WTC11 (cell line): ENCODE measurements at regions not wholly inside any gene's neighbourhood (a gene's known extent, or its start where the extent isn't known, plus 50 kb on each side); places are given as distances from the start of the nearest gene placed in this dataset.

Experiments
- ATF2 ChIP-seq: sonication (generic); formaldehyde crosslinking; IDR thresholded peaks from 2 replicates; pipeline ENCODE4 v1.8.1; 2022; ENCODE audit warnings: low read depth, missing genetic modification reagents, borderline replicate concordance
- CREB1 ChIP-seq: sonication (generic); formaldehyde crosslinking; IDR thresholded peaks from 2 replicates; pipeline ENCODE4 v1.8.0; 2023; ENCODE audit warnings: mild to moderate bottlenecking, missing genetic modification reagents
- CTCF ChIP-seq: fragments of 200-600 bp; IDR thresholded peaks from 2 replicates; pipeline ENCODE4 v1.8.0; 2022; ENCODE audit warnings: antibody characterized with exemption
- E2F4 ChIP-seq: sonication (generic); formaldehyde crosslinking; IDR thresholded peaks from 2 replicates; pipeline ENCODE4 v1.8.1; 2022; ENCODE audit warnings: low read depth, mild to moderate bottlenecking, moderate library complexity, missing genetic modification reagents, borderline replicate concordance
- ESRRA ChIP-seq: sonication (generic); formaldehyde crosslinking; IDR thresholded peaks from 2 replicates; pipeline ENCODE4 v1.8.1; 2022; ENCODE audit warnings: mild to moderate bottlenecking, missing genetic modification reagents, borderline replicate concordance
- HMGA2 ChIP-seq: fragments of 250-450 bp; sonication (Bioruptor Pico); IDR thresholded peaks from 2 replicates; pipeline ENCODE4 v1.4.0; 2021; ENCODE audit warnings: mild to moderate bottlenecking, moderate library complexity
- HMGXB4 ChIP-seq: sonication (generic); formaldehyde crosslinking; IDR thresholded peaks from 2 replicates; pipeline ENCODE4 v1.8.1; 2023; ENCODE audit warnings: mild to moderate bottlenecking, moderate library complexity, missing genetic modification reagents
- JUN ChIP-seq: sonication (generic); formaldehyde crosslinking; IDR thresholded peaks from 2 replicates; pipeline ENCODE4 v1.8.0; 2023; ENCODE audit warnings: mild to moderate bottlenecking, missing genetic modification reagents
- NR3C1 ChIP-seq: sonication (generic); formaldehyde crosslinking; conservative IDR thresholded peaks from 2 replicates; pipeline ENCODE4 v1.8.1; 2023; ENCODE audit warnings: low read depth, mild to moderate bottlenecking, missing genetic modification reagents
- PREB ChIP-seq: sonication (generic); formaldehyde crosslinking; IDR thresholded peaks from 2 replicates; pipeline ENCODE4 v1.8.1; 2022; ENCODE audit warnings: mild to moderate bottlenecking, missing genetic modification reagents, moderate library complexity, borderline replicate concordance
- RORB ChIP-seq: fragments of 250-450 bp; sonication (Bioruptor Pico); IDR thresholded peaks from 2 replicates; pipeline ENCODE4 v1.9.0; 2021; ENCODE audit warnings: mild to moderate bottlenecking
- SP1 ChIP-seq: sonication (generic); formaldehyde crosslinking; conservative IDR thresholded peaks from 2 replicates; pipeline ENCODE4 v1.8.1; 2022; ENCODE audit warnings: missing genetic modification reagents
- TCF7 ChIP-seq: sonication (generic); formaldehyde crosslinking; IDR thresholded peaks from 2 replicates; pipeline ENCODE4 v1.8.0; 2022; ENCODE audit warnings: mild to moderate bottlenecking, low read depth, missing genetic modification reagents, moderate library complexity
- ZNF121 ChIP-seq: sonication (generic); formaldehyde crosslinking; IDR thresholded peaks from 2 replicates; pipeline ENCODE4 v1.8.0; 2023; ENCODE audit warnings: missing genetic modification reagents

- TF ChIP-seq CTCF (no peak), HMGA2 (CRISPR knock-in tag) (no peak), SP1 (no peak), E2F4 (CRISPR knock-in tag) (no peak), TCF7 (CRISPR knock-in tag) (no peak), ZNF121 (no peak), RORB (no peak), CREB1 (CRISPR knock-in tag) (no peak), NR3C1 (CRISPR knock-in tag) (no peak), ATF2 (CRISPR knock-in tag) (no peak), PREB (CRISPR knock-in tag) (no peak), HMGXB4 (CRISPR knock-in tag) (no peak), JUN (CRISPR knock-in tag) (no peak), ESRRA (no peak)
Observed at GRCh38 chr13:26836626-26837025, 76.0 kb upstream of the GPR12 start.
